Activated CD4-positive, alpha-beta T cell treated with anti-CD3 and anti-CD28 coated beads, Interleukin-2, amount 50 U/mL, for 16 hours (primary cell): ENCODE measurements at regions not wholly inside any gene's neighbourhood (a gene's known extent, or its start where the extent isn't known, plus 50 kb on each side); places are given as distances from the start of the nearest gene placed in this dataset.

Experiments used
- DNase-seq: peaks from one replicate; pipeline ENCODE4 v3.0.0-alpha.2; 2020

DNA sequence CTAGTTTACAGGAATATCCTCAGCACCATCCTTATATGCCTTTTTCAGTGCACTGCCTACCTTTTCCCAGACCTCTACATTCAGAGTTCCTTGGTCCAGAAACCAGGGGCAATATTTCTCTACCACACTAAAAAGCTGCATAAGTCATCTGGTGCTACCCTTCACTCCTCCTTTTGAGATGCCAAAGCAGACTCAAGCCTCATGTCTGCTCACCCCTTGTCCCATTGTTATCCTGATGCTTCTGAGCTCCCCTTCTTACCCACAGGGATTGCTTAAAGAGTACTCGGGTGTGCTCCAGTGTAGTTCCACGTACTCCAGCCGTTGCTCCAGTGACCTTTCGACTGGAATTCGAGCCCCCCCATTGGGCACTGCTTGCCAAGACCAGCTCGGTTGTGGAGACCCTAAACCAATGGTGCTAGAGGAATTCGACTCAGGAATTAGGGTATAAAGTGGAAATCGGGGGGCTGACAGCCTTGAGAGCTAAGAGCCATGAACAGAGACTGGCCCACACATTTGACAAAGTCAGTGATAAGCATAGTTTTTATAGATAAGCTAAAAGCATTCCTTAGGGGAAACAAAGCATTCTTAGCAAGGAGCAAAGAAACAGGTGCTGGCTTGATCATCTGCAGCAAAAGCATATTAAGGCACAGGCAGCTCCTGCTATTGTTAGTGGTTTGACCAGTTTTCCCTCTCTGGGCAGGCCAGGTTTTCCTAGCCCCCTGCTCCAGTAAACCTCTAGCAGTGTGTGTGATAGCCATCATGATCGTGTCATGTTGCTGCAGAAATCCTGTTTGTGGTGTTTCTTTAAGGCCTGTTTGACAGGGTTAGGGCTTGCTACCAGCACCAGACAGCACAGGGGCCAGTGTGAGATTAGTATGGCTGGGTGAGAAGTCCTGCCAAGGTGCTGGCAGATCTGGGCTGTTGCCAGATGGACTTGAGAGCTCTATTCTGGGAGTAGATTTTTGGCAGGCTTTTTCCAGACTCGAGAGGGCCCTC is 57.5 kb upstream of the WDR1 start:
- no peak for DNase-seq

DNA sequence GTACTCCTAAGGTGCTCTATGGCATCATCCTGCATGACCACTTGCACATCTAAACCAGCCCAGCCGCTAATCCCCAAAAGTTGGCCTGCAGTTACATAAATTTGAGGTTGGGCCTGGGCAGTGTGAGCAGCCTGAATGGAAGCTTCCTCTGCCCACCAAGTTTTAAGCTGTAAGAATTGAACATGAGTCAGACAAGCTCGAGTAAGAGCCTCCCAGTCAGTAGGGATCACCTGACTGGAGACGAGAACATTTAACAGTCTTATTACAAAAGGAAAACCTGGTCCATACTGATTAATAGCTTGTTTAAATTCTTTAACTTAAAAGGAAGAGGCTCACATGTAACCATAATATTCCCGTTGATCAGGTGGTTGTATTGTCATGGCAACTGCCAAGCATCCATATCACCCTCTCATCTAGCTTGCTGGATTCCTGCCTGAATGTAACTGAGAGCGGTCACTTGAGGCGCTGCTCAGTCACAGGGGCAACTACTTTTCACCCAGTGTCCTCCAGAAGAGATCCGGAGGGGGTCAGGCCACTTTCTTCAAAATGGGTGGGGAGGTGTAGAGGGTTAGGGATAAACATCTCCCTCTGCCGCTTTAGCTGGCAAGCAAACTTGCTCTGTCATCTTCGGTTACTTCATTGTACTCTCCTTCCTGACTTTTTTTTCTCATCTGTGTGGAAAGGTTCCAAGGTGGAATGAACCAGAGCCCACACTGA is 56.6 kb upstream of the WDR1 start:
- no peak for DNase-seq

DNA sequence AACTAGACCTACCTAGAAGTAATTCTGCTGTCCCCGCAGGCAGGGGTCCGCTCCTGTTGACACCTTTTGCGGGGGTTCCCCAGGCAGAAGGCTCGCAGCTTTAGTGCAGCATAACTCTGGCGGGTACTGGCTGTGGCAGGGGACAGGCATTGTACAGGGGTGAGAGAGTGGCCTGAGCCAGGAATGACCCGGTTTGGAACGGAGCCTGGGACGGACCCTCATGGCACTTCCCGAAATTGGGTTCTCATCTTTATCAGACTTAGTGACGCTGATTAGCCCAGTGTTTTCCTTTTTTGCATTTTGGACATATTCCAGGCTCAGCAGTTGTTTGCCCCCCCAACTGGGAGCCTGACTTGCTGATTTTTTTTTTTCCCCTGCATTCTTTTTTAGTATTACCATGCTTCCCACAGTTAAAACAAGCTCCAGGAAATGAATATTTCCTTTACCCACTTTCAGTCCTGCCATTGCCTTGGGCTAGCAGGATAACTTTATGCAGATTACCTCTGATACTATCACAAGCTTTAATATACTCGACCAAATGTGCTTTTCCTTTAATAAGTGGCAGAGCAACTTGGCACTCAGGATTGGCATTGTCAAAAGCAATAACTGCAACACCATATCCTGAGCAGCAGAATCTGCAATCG is 55.8 kb upstream of the WDR1 start:
- no peak for DNase-seq

DNA sequence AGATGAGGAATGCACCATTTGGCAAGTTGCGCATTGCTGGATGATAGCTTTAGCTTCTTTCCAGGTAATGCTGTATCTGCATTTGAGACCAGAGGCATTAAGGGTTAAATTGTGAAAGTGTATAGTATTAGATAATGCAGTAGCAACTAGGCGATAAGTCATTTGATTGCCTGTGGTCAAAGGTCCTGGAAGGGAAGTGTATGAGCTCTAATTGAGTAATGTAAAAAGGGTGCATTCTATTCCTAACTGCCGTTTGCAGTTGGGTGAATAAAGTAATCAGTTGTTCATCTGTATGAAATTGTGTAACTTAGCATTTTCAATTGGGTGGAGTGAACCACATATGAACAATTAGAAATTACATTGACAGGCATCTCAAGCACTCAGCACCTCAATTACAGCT is 54.5 kb upstream of the WDR1 start:
- DNase-seq, result no peak

DNA sequence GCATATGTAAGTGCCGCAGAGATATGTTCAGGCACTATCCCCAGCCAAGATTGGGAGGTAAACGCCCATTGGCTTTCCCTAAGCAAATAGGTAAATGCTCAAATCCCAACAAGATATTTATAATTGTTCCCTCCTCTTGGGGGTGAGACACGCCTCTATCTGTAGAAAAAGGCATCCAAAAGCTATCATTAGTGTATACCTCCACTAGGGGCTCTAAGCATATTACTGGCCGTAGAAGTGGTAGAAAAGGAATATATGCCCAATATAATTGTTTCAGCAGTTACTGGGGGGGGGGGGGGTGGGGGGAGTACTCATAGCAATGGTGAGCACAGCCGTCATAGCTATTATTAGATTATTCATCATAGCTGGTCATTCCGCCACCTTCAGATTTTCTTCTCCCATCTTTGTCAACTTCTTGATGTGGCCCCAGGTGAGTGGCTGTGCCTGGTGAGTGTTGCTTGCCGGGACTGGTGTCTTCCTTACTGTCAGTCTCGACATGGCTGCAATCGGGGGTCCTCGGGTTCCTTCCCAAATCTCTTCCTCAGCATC is 53.3 kb upstream of the WDR1 start:
- DNase-seq, result no peak

- no peak for DNase-seq
Observed at GRCh38 chr4:10168151-10168550, 51.6 kb upstream of the WDR1 start.

DNA sequence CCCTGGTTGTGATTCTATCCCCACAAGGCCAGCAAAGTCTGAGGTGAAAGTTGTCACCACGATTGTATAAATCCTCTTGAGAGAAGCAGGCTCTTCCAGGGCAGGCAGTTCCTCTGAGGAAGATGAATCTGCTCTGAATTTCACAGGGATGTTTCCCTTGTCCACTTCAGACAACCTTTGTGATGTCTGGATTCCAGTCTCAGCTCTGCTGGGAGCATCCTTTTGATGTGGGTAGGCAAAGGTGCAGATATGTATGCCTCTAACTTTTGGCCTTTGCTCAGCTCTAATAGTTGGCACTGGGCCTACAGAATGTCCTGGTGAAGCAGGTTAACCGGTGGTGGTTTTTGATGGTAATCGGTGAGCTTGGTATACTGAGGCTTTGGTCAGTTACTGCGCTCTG is 50.6 kb upstream of the WDR1 start:
- no peak for DNase-seq
